Loucy (cell line): ENCODE measurements at regions not wholly inside any gene's neighbourhood (a gene's known extent, or its start where the extent isn't known, plus 50 kb on each side); places are given as distances from the start of the nearest gene placed in this dataset.
"Not testable (repeated sequence)": the region's sequence is repeated elsewhere in the genome, so short reads cannot be mapped to it uniquely, and the experiment has no call there.

Experiments used
- H2AFZ ChIP-seq: fragments of 200-600 bp; sonication (generic); 2 replicates; pipeline ENCODE4 v1.6.0; 2016; ENCODE audit warnings: antibody characterized with exemption, mild to moderate bottlenecking, low read length, moderate library complexity
- H3F3A ChIP-seq: fragments of 200-600 bp; 2 replicates; pipeline ENCODE4 v1.6.0; 2016; ENCODE audit warnings: antibody characterized with exemption, low read depth, mild to moderate bottlenecking
- H3K27me3 ChIP-seq: fragments of 200-600 bp; sonication (generic); 2 replicates; pipeline ENCODE4 v1.6.1; 2014; ENCODE audit warnings: low read length, mild to moderate bottlenecking; ENCODE audit not compliant: insufficient read depth, poor library complexity, severe bottlenecking
- H3K36me3 ChIP-seq: fragments of 200-600 bp; sonication (generic); 2 replicates; pipeline ENCODE4 v1.6.1; 2016; ENCODE audit warnings: low read length; ENCODE audit not compliant: insufficient read depth
- H3K4me1 ChIP-seq: fragments of 200-600 bp; sonication (generic); 2 replicates; pipeline ENCODE4 v1.5.1; 2014; ENCODE audit warnings: low read length, mild to moderate bottlenecking; ENCODE audit not compliant: insufficient read depth, poor library complexity, severe bottlenecking
- H3K4me2 ChIP-seq: fragments of 200-600 bp; sonication (generic); 2 replicates; pipeline ENCODE4 v1.6.0; 2014; ENCODE audit warnings: antibody characterized with exemption, low read length, low read depth, mild to moderate bottlenecking; ENCODE audit not compliant: poor library complexity, severe bottlenecking
- H3K4me3 ChIP-seq: fragments of 200-600 bp; sonication (generic); 2 replicates; pipeline ENCODE4 v1.5.1; 2014; ENCODE audit warnings: low read length, mild to moderate bottlenecking, mixed read lengths; ENCODE audit not compliant: poor library complexity, severe bottlenecking
- H3K79me2 ChIP-seq: fragments of 200-600 bp; sonication (generic); 2 replicates; pipeline ENCODE4 v1.6.1; 2014; ENCODE audit warnings: low read length; ENCODE audit not compliant: insufficient read depth
- H3K9ac ChIP-seq: fragments of 200-600 bp; sonication (generic); 2 replicates; pipeline ENCODE4 v1.6.0; 2014; ENCODE audit warnings: mild to moderate bottlenecking, low read depth, low read length, moderate library complexity; ENCODE audit not compliant: poor library complexity, severe bottlenecking
- H3K9me2 ChIP-seq: fragments of 200-600 bp; sonication (generic); replicated peaks from 2 replicates; pipeline ENCODE4 v1.6.1; 2016; ENCODE audit warnings: low read depth, low read length, mixed read lengths
- H3K9me3 ChIP-seq: fragments of 200-600 bp; sonication (generic); 2 replicates; pipeline ENCODE4 v1.6.1; 2014; ENCODE audit warnings: mild to moderate bottlenecking, antibody characterized with exemption, low read length, low read depth; ENCODE audit not compliant: insufficient read depth
- H4K20me1 ChIP-seq: fragments of 200-600 bp; sonication (generic); 2 replicates; pipeline ENCODE4 v1.6.0; 2014; ENCODE audit warnings: antibody characterized with exemption, low read length, mild to moderate bottlenecking; ENCODE audit not compliant: insufficient read depth, poor library complexity, severe bottlenecking
- CTCF ChIP-seq: fragments of 200-600 bp; sonication (generic); conservative IDR thresholded peaks from 2 replicates; pipeline ENCODE4 v1.5.1; 2014; ENCODE audit warnings: mild to moderate bottlenecking, antibody characterized with exemption, low read length
- EZH2phosphoT487 ChIP-seq: fragments of 200-600 bp; IDR thresholded peaks from 2 replicates; pipeline ENCODE4 v1.6.1; 2018; ENCODE audit warnings: antibody characterized with exemption, mild to moderate bottlenecking, moderate library complexity, borderline replicate concordance

GRCh38 chr21:39071623-39072214, 111.5 kb downstream of the PSMG1 start:
- H3K36me3 ChIP-seq = no peaks in the 10 kb centered on the region
- no peaks in the 10 kb centered on the region for H3K79me2 ChIP-seq
- no peaks in the 10 kb centered on the region for H3K27me3 ChIP-seq
- H4K20me1 ChIP-seq = no peaks in the 10 kb centered on the region
- no peak for TF ChIP-seq EZH2phosphoT487
- TF ChIP-seq CTCF = no peak
- no peaks in the 10 kb centered on the region; the same call in 1 of the 2 replicates for H3K9me3 ChIP-seq
- no peak overlapping the region for H2AFZ ChIP-seq
- no peaks in the 10 kb centered on the region for H3K4me1 ChIP-seq
- no peak overlapping the region for H3K4me3 ChIP-seq
- no peaks in the 10 kb centered on the region for H3K9me2 ChIP-seq
- no peak overlapping the region for H3K4me2 ChIP-seq
- H3K9ac ChIP-seq = no peak overlapping the region
- no peaks in the 10 kb centered on the region for H3F3A ChIP-seq

- H3K4me3 ChIP-seq, H3K9ac ChIP-seq, H3K27me3 ChIP-seq, H3K9me2 ChIP-seq, H3K79me2 ChIP-seq, H2AFZ ChIP-seq, H3K4me2 ChIP-seq, H3K4me1 ChIP-seq, H3F3A ChIP-seq, H3K9me3 ChIP-seq, H3K36me3 ChIP-seq, H4K20me1 ChIP-seq: not testable (repeated sequence)
These were observed 113.4 kb downstream of the PSMG1 start for GRCh38 chr21:39069856-39070255.

- Histone ChIP-seq H2AFZ (no peak overlapping the region), H3F3A (no peaks in the 10 kb centered on the region), H3K4me3 (no peak overlapping the region), H3K9me3 (no peaks in the 10 kb centered on the region), H3K4me1 (no peaks in the 10 kb centered on the region), H3K4me2 (no peak overlapping the region), H4K20me1 (no peaks in the 10 kb centered on the region), H3K79me2 (no peaks in the 10 kb centered on the region), H3K9ac (no peak overlapping the region), H3K27me3 (no peaks in the 10 kb centered on the region), H3K9me2 (no peaks in the 10 kb centered on the region), H3K36me3 (no peaks in the 10 kb centered on the region)
- TF ChIP-seq CTCF (no peak), EZH2phosphoT487 (no peak)
These were observed 116.1 kb downstream of the PSMG1 start for GRCh38 chr21:39066829-39067780.
